Frontal cortex (tissue), 3 donors: ENCODE measurements at regions not wholly inside any gene's neighbourhood (a gene's known extent, or its start where the extent isn't known, plus 50 kb on each side); places are given as distances from the start of the nearest gene placed in this dataset.

Experiments used
- DNase-seq, 2 donors: peaks; one replicate each; pipeline ENCODE4 v3.0.0; 2012; ENCODE audit warnings: low spot score in 2 of 2
- FAIRE-seq: peaks from 2 replicates; lab custom pipeline; 2012; peaks lifted over from hg19 to GRCh38; lab: Jason Lieb, UNC
- donor health status: control.
- donor health status: control.
- donor health status: control.

DNA sequence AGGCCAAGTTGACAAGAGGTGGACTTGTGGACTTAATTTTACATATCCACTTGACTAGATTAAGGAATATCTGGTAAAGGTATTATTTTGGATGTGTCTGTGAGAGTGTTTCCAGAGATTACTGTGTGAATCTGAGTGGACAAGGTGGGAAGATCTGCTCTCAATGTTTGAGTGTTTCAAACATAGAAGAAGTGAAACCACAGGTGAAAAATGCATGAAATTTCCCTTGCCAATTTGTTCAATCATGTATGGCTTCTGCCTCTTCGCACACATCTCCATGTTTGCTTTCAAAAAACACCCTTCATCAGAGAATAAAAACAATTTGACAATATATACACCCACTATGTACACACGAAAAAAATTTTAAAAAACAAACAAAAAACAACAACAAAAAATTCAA lies 152.7 kb downstream of the SALL1 start:
- DNase-seq (no peak), FAIRE-seq (no peak)

DNA sequence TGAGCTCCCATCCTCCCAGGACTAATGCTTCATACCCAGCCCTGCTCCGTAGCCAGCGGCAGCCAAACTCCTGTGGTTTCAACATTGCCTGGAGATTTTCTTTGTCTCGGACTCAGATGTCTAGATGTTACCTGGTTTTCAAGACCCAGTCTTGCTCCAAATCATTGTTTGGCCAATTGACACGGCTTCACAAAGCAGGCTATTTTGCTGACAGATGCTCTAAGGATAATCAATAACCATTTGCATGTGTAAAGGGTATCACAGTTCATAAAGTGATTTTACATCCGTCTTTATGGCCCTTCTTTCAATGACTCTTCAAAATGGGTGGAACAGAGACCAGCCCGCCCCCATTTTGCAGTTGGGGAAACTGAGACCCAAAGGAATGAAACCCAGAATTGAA lies 153.4 kb downstream of the SALL1 start:
- no peak for DNase-seq
- FAIRE-seq: no peak

DNA sequence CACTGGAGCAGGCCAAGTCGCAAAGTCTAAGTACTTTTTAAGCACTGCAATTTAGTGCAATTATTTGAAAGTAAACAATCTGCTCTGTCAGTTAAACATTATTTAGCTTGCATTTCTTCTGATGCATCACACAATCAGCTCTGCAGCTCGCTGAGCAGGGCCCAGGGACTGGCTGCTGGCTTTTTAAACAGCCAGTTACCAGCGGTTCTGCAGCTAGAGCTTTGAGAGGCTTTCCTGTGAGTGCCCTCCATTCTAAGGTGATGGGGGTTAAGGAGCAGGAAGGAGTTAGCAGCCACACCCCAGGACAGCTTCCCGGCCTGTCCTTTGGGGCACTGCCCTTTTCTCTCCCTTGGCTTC lies 154.3 kb downstream of the SALL1 start:
- FAIRE-seq (no peak), DNase-seq (no peak)

DNA sequence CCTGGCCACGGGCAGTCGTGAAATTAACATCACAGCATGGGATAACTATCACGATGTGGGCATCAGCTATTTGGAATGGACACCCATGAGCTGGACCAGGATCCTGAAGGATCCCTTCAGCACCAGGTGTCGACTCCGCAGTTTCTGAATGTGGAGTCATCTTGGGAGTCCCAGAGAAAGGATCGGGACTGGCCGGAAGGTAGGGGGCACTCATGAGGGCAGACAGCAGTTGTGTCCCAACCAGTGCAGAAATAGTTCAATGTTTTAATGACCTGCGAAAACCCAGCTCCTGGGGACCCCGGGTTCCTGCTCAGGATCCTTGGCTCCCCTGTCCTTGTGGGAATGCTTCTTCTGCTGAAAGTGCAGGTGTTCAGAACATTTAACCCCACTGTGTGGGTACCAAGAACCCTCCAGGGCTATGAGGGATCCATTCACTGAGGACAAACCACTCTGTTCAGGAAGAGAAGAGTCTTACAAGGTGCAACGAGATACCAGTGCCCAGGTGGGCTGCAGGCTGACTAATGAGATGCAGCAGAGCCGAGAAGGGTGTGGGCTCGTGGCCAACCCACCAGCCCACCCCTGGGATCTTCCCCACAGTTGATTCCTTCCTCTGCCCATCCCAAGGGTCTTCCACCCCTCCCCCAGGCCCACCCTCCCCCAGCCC lies 154.8 kb downstream of the SALL1 start:
- no peak for DNase-seq
- no peak for FAIRE-seq

DNA sequence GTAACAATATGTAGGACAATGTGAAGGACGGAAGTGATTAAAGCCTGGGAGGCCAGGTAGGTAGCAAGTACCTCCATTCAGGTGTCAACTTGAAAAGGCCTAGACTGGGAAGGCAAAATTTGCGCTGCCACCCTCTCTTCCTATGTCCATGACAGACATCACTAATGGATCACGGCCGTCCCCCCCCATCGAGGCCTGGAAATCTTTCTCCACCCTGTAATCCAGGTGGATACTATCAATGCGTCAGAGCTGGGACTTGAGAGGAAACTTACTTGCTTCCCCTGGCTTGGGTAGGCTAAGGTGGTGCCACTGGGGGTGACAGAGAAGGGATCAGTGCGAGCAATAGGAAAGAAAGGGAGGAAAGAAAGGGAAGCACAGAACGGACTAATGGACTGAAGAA lies 156.1 kb downstream of the SALL1 start:
- DNase-seq: no peak
- no peak for FAIRE-seq

DNA sequence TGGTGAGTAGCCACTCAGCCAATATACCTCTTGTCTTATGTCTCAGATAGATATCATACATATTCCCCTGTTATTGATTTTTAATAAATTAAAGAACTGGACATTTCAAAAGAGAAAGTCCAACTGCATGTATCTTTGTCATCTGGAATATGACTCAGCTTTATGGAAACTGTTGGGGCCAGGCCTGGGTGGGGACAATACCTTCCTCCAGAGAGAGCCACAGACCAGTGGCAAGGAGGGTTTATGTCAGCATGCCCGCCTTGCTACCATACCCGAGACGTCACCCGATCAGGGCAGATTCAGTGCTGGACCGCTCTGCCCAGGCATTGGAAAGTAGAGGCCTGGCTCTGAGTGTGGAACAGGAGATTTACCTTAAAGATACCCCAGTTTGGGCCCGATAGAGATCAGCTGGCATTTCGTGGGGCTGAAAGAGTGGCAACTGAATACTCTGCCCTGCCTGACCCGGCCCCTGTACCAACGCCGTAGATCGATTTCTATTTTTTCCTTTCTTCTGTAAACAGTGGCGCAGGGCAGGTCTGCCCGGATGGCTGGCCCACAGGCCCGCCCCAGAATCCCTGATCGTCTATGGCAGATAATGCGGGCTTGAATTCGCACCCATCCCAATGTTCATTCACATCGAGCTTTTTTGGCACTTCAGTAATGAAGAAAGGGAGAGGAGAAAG lies 158.6 kb downstream of the SALL1 start:
- no peak for FAIRE-seq
- no peak for DNase-seq

DNA sequence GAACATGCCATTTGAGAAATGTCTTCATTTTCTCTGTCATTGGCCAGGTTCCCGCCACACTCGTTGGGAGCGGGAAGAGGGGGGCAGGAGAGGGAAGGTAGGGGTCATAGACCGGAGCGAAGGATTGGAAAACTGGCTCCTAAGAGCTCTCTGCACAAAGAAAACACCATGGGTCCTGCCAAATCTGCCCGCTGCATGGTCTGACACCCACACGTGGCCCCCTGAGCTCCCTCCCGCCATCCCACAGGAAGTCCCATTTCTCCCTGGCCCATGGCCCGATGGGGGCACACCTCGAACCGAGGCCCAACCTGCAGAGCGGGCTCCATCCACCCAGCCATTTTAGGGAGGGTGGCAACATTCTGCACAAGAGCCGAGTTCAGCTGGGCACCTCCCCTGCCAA lies 159.6 kb downstream of the SALL1 start:
- FAIRE-seq: no peak

DNA sequence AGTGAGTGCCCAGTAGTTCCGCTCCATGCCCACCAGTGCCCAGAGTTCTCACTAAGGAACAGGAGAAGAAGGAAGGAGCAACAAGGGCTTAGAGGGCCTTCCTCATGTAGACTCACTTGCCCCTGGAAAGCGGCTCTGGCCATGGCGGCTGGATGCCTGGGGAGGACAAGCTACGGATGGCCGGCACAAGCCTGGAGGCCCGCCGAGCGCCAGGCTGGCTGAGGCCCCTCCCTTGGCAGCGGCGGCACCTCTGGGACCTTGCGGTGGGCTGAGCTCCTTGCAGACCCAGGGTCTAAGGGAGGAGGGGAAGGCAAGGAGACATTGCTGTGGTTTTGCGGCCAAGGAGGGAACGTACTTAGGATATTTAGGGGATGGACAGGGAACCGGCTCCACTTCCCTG lies 160.1 kb downstream of the SALL1 start:
- DNase-seq: no peak
- no peak for FAIRE-seq

More for the DNA sequence above, 159.6 kb downstream of the SALL1 start:
- DNase-seq: no peak

DNA sequence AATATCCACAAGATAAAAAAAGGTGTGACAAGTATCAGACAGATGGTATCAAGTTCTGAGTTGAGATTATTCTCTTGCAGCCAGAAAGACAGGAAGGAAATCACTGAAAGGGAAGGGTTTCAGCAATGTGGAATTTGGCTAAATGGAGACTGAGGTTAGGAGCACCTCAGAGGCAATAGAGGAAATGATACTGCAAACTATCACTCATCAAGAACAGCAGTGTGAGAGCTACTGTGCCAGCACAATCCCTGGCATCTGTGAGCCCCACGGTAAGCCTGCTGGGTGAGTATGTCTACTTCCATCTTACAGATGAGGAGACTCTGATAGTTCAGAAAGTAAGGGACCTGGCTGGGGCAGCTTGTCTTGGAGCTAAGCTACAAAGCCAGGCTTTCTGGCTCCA lies 162.0 kb downstream of the SALL1 start:
- DNase-seq (no peak), FAIRE-seq (no peak)

DNA sequence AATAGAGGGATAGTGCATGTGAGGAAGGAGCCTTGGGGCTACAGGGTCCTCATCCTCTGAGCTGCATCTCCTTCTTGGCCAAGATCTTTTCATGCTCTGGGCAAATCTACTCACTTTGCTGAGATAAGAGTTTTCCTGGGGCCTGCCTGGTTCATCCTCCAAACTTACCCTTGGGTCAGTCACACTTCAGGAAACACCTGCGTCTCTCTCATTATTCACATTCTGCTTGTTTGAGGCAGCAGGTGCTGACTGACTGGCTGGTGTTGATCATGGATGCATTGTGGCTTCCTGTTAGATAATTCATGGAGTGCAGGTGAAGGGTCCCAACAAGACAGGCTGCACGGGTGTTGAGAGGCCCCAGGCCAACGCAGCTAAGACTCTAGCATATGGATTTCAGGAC lies 162.6 kb downstream of the SALL1 start:
- DNase-seq (no peak), FAIRE-seq (no peak)

DNA sequence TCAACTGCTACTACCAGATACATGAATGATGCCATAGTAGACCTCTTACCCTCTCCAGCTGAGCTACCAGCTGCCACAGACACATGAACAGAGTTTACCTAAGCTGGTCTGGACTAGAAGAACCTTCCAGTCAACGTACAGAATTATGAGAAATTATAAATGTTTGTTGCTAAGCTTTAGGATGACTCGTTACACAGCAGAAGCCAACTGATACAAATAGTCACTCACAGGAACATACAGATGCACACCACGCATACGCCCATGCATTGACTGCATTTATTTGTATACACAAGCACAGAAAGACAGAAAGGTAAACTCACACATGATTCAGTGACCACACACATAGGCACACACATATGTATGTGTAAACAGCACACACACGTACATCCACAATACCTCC lies 164.6 kb downstream of the SALL1 start:
- no peak for DNase-seq
- no peak for FAIRE-seq

DNA sequence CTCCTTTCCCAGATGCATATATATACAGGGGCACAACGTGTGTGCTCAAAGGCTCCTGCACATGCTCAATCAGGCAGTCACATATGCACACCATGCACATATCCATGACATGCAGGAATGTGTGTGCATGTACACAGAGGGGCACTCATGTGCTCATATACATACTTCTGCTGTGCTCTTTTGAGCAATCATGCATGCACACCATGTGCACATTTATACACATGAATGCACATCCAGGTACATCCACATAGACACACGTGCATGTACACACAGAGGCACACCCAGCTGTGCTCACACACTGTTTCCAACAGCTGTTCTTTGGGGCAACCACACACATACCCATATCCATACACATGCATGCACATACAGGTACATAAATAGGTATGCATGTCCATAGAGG lies 165.3 kb downstream of the SALL1 start:
- no peak for DNase-seq
- no peak for FAIRE-seq

DNA sequence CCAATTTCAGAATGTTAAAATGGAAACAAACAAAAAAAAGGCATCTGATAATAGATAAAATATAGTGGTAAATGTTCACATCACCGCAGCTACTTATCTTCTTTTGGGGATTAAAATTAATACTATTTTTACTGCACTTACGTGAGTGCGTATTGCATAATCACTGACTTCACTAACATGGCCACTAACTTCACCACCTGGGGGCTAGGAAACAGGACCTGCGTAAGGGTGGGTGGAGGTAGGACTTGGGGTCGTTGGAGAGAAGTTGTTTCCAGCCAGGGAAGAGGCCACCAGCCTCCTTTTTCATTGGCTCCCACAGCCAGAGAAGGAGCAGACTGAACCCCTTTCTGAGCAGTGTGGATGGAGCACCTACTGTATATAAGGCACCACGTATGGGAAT lies 166.4 kb downstream of the SALL1 start:
- DNase-seq (no peak), FAIRE-seq (no peak)

DNA sequence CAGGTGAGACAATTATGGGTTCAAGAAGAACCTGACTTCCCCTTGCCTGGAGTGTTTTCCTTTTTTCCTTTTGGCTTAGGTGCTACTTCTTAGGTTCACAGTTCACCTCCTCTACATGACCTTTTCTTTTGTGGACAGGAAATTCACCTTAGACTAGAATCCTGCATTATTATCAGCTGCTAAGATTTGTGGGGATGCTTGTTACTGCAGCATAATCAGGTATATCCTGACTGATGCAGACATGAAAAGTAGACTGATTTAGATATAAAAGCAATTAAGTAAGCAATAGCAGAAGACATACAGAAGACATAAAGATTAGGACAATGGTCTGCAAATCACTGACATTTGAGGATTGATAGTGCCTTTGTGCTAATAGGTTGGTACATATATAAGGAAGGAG lies 168.3 kb downstream of the SALL1 start:
- no peak for FAIRE-seq
- no peak for DNase-seq

DNA sequence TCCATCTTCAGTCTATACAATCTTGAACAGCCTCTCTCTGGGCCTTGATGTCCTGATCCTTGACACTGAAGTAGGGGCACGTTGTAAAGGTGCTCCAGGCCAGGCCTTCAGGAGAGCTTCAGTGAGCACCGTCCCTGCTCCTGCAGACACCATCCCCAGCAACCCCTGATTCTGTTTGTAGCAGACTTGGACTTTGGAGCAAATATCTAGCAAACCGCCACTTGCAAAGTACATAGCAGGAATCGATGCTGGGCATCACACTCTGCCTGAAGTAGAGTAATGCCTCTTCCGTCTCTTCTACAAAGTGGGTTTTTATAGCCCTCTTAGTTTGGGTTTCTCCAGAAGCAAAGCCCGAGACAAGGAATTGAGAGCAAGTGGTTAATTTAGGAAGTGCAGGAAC lies 169.1 kb downstream of the SALL1 start:
- DNase-seq: no peak
- FAIRE-seq: no peak

DNA sequence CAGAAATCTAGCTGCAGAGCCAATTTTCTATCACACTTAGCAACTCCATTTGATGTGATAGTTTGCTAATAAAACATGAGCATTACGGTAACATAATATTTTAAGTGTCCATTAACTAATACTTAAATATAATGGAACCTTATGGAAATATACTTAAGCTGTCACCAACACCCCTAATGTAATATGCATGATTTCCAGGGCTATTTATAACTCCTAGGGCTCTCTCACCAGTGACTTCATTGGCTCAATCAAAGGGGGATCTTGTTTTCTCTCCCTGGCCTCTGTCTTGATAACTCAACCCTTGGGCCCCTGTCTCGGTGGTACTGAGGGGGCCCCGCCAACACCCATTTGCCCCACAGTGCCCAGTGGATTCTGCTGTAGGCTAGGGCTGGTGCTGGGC lies 170.4 kb downstream of the SALL1 start:
- FAIRE-seq (no peak), DNase-seq (no peak)

DNA sequence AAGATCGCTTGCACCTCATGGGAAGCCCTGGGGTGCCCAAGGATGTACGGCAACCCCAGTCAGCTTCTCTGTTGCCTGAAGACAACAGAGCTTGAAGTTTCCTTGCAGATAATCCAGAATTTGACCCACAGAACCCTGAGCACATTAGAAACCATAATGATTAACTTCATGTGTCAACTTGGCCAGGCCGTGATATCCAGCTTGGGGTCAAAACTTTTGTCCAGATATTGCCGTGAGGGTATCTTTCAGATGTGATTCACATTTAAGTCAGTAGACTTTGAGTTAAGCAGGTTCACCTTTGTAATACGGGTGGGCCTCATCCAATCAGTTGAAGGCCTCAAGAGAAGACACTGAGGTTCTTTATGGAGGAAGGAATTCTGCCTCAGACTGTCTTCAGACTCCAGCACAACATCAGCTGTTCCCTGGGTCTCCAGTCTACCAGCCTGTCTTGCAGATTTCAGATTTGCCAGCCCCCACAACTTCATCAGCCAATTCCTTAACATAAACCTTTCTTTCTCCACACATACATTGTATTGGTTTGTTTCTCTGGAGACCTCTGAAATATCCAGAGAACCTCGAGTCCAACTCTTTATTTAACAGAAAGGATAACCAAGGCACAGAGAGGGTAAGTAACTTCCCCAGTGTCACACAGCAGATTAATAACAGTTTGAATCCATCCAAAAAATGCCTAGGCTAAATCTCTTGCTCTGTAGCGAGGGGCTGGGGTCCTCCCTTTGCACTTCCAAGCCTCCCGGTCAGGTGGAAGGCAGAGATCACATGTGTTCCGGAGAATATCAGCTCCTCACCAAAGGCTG lies 171.1 kb downstream of the SALL1 start:
- DNase-seq (no peak), FAIRE-seq (no peak)

DNA sequence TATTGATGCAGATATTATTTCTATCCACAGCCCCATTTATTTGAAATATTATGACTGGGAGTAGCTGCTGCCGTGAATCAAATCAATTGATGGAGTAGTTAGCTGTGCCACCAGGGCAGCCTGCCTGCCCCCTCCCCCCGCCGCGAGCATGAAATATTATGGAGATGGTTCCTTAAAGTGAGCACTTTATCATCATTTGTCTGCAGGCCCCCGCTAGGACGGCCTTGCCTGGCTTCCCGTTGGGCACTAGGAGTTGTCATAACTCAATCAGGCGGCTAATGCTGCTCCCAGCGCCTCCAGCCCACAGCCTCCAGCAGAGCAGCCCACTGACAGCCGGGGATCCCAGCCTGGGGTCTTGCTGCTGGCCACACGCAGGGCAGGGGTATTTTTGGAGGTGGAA lies 173.9 kb downstream of the SALL1 start:
- no peak for FAIRE-seq
- no peak for DNase-seq

DNA sequence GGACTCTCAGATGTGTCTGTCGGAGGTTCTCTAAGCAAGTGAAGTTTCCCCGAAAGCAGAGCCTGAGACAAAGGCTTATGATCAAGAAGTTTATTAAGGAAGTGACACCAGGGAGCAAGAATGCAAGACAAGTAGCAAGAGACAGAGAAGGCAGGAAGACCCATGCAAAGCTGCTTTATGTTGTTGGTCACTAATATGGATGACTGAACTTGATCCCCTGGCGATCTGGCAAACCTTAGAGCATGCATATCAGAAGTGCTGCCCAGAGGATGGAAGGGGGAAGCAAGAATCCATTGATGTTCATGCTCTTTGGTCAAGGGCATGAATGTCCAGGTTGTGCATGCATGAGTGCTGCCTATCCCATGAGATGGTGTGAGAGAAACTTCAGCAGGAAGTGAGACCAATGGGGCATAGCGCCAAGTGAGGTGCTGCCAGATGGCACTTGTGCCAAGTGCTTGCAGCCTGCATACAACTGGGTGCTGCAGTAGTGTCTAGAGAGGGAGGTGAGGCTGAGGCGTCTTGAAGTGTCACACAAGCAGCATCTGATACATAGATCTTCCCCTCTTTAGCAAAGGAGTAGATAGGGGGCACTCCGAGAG lies 176.5 kb downstream of the SALL1 start:
- FAIRE-seq (no peak), DNase-seq (no peak)

DNA sequence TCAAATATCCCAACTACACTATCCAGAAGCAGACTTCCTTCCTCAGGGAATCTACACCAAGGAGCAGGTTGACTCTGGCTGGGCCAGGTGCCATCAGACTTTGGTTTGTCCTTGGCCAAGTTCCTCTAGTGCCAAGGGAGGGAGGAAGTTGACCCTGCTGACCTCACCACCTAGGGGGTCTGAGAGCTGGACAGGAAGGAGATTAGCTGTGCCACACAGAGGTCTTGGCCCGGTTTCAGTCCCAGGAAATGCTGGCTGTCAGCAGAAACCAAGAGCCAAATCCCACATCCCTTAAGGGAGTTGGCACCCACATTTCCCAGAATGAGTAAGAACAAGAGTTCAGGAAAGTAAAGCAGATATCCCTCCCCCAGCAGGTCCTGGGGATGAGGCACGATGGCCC lies 178.2 kb downstream of the SALL1 start:
- FAIRE-seq: no peak
- DNase-seq: no peak

DNA sequence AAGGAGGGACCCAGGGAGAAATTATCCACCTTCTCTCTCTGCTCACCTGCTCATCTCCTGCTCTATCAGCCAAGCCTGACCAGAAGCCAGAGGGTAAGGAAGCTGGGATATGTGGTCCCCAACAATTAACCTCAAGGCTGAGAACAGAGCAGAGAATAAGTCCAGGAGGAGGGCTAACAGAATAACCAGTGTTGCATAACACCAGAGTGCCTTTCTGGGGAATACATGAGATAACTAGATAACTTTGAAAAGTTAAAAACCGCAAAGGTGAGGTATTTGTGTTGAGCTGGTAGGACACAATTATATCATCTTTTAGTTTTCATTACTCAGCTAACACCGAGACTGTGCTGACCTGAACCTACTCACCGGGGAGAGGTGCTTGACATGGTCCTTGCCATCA lies 180.8 kb downstream of the SALL1 start:
- FAIRE-seq: no peak
- DNase-seq: no peak
